Neuron (in vitro differentiated cells): ENCODE measurements at regions not wholly inside any gene's neighbourhood (a gene's known extent, or its start where the extent isn't known, plus 50 kb on each side); places are given as distances from the start of the nearest gene placed in this dataset.
"Not testable (repeated sequence)": the region's sequence is repeated elsewhere in the genome, so short reads cannot be mapped to it uniquely, and the experiment has no call there.

Source experiments
- H2AFZ ChIP-seq: one replicate; pipeline ENCODE4 v1.6.1; 2013; ENCODE audit warnings: low read depth, mild to moderate bottlenecking, inconsistent platforms, low read length, moderate library complexity
- H3K27me3 ChIP-seq: one replicate; pipeline ENCODE4 v1.6.1; 2013; ENCODE audit warnings: low read length; ENCODE audit not compliant: insufficient read depth
- H3K36me3 ChIP-seq: one replicate; pipeline ENCODE4 v1.6.1; 2013; ENCODE audit warnings: low read length; ENCODE audit not compliant: insufficient read depth
- H3K4me1 ChIP-seq: one replicate; pipeline ENCODE4 v1.6.1; 2013; ENCODE audit warnings: low read length; ENCODE audit not compliant: insufficient read depth
- H3K4me3 ChIP-seq: 2 replicates; pipeline ENCODE4 v1.5.1; 2013; ENCODE audit warnings: mild to moderate bottlenecking, low read length, moderate library complexity
- H3K9me3 ChIP-seq: one replicate; pipeline ENCODE4 v1.6.1; 2013; ENCODE audit warnings: low read length

DNA sequence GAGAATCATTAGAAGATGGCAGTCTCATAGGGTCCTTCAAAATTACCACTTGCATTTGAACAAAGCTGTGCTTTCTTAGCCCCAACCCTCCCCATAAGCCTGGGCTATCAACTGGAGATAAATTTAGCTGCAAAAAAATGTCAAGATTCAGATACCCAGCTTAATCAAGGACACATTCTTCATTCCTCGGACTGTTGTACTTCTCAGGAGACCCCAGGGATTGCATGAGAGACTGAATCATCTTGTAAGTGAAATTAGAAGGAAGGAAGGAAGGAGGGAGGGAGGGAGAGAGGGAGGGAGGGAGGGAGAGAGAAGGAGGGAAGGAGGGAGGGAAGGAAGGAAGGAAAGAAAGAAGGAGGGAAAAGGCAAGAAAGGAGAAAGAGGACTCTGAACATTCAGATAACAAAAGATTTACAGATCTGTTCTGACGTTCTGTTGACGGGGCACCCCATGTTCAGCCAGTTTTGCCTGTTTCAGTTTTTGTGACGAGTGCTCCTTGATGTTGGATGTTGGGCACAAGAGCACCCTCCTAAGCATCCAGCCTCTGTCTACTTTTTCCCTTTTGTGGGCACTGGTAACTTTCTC lies 498.7 kb downstream of the PREX1 start:
- Histone ChIP-seq H3K4me1 (no peaks in the 10 kb centered on the region), H3K36me3 (no peaks in the 10 kb centered on the region), H3K27me3 (no peaks in the 10 kb centered on the region), H2AFZ (no peak overlapping the region), H3K4me3 (no peak overlapping the region), H3K9me3 (no peaks in the 10 kb centered on the region)

DNA sequence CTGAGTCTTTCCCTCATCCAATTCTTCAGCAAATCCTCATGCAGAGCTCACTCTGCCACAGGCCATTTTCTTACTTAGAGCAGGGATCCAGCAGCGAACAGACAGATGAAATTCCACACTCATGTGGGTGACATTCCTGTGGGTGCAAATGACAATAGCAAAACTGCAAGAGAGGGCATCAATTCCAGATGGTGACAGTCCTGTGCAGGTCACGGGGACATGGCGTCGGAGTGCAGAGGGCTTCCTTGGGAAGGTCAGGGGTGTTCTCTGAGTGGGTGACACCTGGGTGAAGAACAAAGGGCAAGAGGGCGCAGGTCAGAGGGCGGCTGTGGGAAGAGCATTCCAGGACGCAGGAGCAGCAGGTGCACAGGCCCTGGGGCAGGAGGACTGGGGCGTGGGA lies 500.0 kb downstream of the PREX1 start:
- H2AFZ ChIP-seq, H3K27me3 ChIP-seq, H3K9me3 ChIP-seq, H3K36me3 ChIP-seq, H3K4me3 ChIP-seq, H3K4me1 ChIP-seq: not testable (repeated sequence)

DNA sequence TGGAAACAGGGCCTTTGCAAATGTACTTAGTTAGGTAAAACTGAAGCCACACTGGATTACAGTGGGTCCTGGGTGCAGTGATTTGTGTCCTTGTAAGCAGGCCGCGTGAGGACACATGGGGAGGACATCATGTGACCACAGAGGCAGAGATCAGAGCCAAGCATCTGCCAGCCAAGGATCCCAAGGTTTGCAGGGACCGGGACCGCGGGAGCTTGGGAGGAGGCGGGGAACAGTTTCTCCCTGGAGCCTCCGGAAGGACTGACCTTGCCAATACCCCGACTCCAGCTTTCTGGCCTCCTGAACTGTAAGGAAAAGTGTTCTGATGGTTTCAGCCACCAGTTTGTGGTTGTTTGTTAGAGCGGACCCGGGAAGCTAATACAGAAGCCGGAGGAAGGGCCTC lies 500.9 kb downstream of the PREX1 start:
- H3K27me3 ChIP-seq: no peaks in the 10 kb centered on the region
- H3K9me3 ChIP-seq: no peaks in the 10 kb centered on the region
- H3K4me1 ChIP-seq: no peaks in the 10 kb centered on the region
- no peak overlapping the region for H3K4me3 ChIP-seq
- H2AFZ ChIP-seq: no peak overlapping the region
- no peaks in the 10 kb centered on the region for H3K36me3 ChIP-seq

DNA sequence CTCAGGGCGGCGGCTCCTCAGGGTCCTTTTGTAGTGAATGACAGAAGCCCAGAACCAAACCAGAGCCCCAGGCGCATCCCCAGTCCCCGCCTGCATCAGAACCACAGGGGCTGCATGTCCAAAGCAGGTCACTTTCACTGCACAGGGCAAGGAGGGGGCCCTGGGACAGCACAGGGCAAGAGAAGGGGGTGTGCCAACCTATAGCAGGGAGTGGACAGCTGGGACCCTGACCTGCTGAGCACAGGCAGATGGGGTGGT lies 501.4 kb downstream of the PREX1 start:
- H2AFZ ChIP-seq: no peak overlapping the region
- no peak overlapping the region for H3K4me3 ChIP-seq
- H3K36me3 ChIP-seq: no peaks in the 10 kb centered on the region
- H3K9me3 ChIP-seq: no peaks in the 10 kb centered on the region
- no peaks in the 10 kb centered on the region for H3K27me3 ChIP-seq
- H3K4me1 ChIP-seq: no peaks in the 10 kb centered on the region

DNA sequence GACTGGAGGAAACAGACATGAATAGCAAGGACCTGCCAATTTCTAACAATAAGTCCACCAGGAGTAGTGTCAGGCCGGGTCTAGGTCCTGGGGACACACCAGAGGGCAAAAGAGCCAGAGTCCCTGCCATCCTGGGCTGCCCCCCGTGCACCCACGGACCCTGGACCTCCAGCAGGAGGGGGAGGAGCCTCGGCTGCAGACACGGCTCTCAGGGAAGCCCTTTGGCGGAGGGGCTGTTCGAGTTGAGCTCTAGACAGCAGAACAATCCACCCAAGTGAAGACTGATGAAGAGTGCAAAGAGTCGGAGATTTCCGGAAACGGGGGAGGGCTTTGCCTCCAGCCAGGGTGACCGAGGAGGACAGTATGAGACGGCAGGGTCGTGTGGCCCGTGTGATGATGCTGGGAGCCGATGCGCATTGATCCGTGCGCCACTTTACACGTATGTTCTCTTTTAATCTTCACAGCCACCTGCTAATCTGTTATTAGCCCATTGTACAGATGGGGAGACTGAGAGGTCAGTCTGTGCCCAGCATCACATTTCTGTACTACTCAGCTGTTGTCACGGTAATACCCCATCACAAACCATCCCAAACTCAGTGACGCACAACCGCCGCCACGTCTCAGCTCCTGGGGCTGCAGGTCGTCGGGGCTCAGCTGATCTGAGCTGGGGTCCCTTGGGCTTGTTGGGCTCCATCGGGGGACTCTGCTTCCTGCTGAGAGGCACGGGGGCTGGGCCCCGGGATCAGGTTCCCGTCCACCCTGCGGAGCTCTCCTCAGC lies 502.0 kb downstream of the PREX1 start:
- Histone ChIP-seq H3K36me3 (no peaks in the 10 kb centered on the region), H3K9me3 (no peaks in the 10 kb centered on the region), H3K4me3 (no peak overlapping the region), H3K4me1 (no peaks in the 10 kb centered on the region), H3K27me3 (no peaks in the 10 kb centered on the region), H2AFZ (no peak overlapping the region)

DNA sequence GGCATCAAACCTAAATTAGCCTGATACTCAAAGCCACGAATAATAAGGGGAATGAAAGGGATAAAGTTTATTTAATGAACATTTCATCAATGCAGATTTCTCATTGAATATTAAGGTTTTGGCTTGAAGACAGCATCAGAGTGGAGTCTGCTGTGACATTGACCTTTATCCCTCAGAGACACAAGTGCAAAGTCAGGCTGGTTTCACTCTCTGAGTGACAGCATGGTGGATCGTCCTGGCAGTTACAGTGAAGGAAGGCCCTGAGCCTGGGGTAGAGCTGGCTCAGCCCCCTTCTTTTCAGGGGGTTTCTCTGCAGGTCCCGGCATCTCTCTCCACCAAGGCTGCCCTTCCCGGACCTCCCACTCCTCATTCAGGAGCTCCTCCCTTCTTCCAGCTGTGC lies 503.1 kb downstream of the PREX1 start:
- Histone ChIP-seq H3K36me3 (no peaks in the 10 kb centered on the region), H3K9me3 (no peaks in the 10 kb centered on the region), H2AFZ (no peak overlapping the region), H3K27me3 (no peaks in the 10 kb centered on the region), H3K4me3 (no peak overlapping the region), H3K4me1 (no peaks in the 10 kb centered on the region)

DNA sequence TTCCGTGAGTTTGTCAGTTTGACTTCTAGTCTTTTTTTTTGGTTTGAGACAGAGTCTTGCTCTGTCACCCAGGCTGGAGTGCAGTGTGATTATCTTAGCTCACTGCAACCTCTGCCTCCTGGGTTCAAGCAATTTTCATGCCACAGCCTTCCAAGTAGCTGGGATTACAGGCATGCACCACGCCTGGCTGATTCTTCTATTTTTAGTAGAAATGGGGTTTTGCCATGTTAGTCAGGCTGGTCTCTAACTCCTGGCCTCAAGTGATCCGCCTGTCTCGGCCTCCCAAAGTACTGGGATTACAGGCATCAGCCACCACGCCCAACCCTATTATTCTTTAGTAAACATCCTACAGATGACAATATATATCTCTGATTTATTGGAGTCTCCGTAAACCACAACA lies 506.5 kb downstream of the PREX1 start:
- Histone ChIP-seq H3K9me3 (no peaks in the 10 kb centered on the region), H2AFZ (no peak overlapping the region), H3K4me1 (no peaks in the 10 kb centered on the region), H3K27me3 (no peaks in the 10 kb centered on the region), H3K36me3 (no peaks in the 10 kb centered on the region), H3K4me3 (no peak overlapping the region)

DNA sequence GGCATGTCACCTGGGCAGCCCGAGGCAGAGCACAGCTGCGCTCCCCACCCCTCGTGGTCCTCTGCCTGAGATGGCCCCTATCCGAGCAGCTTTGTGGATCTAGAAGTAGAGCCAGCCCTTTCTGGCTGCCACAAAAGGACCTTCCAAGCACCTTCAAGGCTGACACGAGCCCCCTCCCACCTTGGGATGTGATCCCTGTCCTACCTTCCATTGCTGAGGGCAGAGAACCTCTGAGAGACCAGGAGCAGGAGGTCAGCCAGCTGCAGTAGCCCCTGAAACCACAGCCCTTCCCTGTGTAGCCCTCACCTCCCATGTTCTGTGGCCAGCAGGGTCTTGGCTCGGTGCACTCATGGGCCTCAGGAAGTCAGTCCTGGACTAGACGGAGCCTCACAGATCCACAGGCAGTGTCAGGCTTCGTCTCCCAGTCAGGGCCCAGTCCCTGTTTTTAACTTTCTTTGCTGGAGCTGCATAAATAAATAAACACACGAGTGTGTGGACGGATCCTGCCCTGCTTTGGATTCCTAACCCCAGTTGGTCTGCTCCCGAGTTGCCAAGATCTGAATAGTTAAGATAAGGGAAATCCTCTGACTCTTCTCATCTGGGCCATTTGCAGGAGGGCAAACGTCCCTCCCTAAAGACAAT lies 507.7 kb downstream of the PREX1 start:
- H3K4me3 ChIP-seq: no peak overlapping the region

DNA sequence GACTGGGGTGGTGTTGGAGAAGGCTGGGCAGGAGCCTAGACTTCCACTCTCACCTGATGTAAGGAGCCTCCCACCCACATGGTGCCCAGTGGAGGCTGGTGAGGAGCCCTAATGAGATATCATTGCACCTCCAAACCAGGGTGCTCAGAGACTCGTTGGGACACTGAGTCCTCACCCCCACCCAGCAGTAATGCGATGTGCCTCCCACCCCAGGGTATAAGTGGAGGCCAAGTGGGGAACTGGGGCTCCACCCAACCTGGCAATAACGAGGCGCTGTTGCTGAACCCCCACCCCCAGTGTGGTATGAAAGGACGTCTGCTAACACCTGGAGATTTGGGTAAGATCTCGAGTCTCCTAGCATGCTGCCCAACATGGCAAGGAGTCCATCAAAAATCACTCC lies 510.2 kb downstream of the PREX1 start:
- no peaks in the 10 kb centered on the region for H3K27me3 ChIP-seq
- no peaks in the 10 kb centered on the region for H3K4me1 ChIP-seq
- no peaks in the 10 kb centered on the region for H3K9me3 ChIP-seq

More for the DNA sequence above, 507.7 kb downstream of the PREX1 start:
- Histone ChIP-seq H3K27me3 (no peaks in the 10 kb centered on the region), H2AFZ (no peak overlapping the region), H3K9me3 (no peaks in the 10 kb centered on the region), H3K36me3 (no peaks in the 10 kb centered on the region), H3K4me1 (no peaks in the 10 kb centered on the region)

DNA sequence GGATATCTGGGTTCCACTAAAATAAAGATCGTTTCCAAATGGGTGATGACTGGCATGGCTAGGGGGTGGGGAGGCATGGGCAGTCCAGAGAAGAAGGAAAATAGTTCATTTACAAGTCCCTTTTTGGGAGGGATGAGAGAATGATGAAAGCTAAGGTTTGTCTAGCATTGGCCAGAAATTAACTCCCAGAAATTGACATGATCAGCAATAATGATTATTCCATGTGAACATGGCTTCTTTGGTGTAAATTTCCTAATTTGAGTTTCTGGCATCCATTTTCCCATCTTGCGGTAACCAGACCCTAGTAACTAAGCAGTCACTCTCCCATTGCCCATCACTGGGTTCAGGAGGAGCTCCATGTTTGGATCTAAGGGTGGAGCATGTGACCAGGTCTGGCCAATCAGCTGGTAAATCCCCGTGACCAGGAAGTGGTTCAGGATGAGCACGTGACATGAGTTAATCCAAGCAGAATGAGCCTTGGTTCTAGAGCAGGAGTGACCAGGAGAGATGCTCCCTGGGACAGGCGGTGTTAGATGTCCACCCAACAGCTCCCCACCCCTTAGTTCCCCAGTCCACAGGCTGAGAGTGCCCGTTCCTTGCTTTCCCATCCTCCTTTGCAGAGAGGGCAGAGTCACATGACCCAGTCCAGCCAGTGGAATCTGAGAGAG lies 512.7 kb downstream of the PREX1 start:
- Histone ChIP-seq H3K4me3 (no peak overlapping the region), H3K27me3 (no peaks in the 10 kb centered on the region), H3K4me1 (no peaks in the 10 kb centered on the region), H3K9me3 (no peaks in the 10 kb centered on the region), H2AFZ (no peak overlapping the region), H3K36me3 (no peaks in the 10 kb centered on the region)

More for the DNA sequence above, 510.2 kb downstream of the PREX1 start:
- Histone ChIP-seq H3K4me3 (no peak overlapping the region), H3K36me3 (no peaks in the 10 kb centered on the region), H2AFZ (no peak overlapping the region)

DNA sequence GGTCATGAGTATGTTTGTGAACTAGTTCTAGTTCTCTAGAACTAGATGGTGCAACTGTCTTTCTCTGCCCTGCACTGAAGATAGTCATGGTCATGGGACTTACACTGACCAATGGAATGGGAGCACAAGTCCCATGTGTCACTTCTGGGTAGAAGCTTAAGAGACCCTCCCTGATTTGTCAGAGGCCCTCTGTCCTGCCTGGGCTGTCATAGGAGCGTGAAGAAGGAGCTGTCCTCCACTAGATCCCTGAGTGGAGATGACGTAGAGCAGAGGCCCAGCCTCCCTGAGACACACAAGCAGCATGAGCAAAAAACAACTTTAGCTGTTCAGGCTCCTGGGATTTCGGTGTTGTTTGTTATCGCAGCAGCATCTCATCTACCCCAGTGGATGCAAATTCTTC lies 514.5 kb downstream of the PREX1 start:
- Histone ChIP-seq H3K27me3 (no peaks in the 10 kb centered on the region), H3K9me3 (no peaks in the 10 kb centered on the region), H3K4me1 (no peaks in the 10 kb centered on the region), H3K36me3 (no peaks in the 10 kb centered on the region), H3K4me3 (no peak overlapping the region), H2AFZ (no peak overlapping the region)

DNA sequence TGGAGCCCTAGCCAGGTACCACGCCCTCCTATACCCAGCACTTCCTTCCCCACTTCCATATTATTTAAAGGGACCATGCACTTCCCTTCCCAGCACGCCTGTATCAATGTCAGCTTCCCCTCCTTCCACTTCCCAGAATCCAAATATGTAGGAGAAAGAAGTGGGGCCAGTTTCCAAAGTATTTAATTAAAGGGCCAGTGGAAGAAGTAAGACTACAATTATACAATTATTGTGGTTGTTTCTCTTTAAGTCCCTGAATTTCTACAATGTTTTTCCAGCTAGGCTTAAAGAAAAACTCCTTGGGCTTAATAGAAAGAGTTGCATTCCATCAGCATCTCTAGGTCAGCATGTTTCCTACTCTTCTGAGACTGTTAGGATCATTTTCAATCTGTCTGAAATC lies 515.8 kb downstream of the PREX1 start:
- Histone ChIP-seq H3K4me3 (no peak overlapping the region), H3K9me3 (no peaks in the 10 kb centered on the region), H3K4me1 (no peaks in the 10 kb centered on the region), H3K27me3 (no peaks in the 10 kb centered on the region), H2AFZ (no peak overlapping the region), H3K36me3 (no peaks in the 10 kb centered on the region)

DNA sequence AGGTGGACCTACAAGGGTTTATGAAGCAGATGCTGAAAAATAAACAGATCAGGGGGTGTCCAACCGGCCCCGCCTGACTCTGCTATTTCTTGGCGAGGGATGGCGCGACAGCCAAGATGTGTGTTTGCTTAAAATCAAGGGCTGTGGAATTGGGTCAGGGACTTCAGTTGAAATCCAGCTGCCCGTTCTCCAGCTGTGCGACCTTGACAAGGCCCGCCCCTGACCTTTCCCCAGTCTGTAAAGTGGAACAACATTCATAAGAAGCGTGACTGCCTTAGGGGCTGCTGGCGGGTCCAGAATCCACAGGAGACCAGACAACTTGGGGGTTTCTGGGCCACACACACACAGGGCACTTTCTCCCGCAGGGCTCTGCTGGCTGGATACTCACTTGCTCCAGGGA lies 517.5 kb downstream of the PREX1 start:
- Histone ChIP-seq H3K27me3 (no peaks in the 10 kb centered on the region), H3K9me3 (no peaks in the 10 kb centered on the region), H3K36me3 (no peaks in the 10 kb centered on the region), H2AFZ (no peak overlapping the region), H3K4me1 (no peaks in the 10 kb centered on the region), H3K4me3 (no peak overlapping the region)
